Fibroblast of lung (primary cell): ENCODE measurements at regions not wholly inside any gene's neighbourhood (a gene's known extent, or its start where the extent isn't known, plus 50 kb on each side); places are given as distances from the start of the nearest gene placed in this dataset.

Source experiments
- EZH2 ChIP-seq: IDR thresholded peaks from 2 replicates; pipeline ENCODE4 v1.5.1; 2012; ENCODE audit warnings: low read length, control low read depth, mild to moderate bottlenecking; ENCODE audit errors: missing control alignments
- TF ChIP-seq, protein P1 (sequence below), 2 donors: IDR thresholded peaks in 1 of 2; conservative IDR thresholded peaks in 1 of 2; 1 replicate in 1 of 2; 2 replicates in 1 of 2; pipeline ENCODE4 v1.5.1; 2011 to 2012; ENCODE audit warnings: low read length in 2 of 2, control low read depth in 1 of 2, inconsistent platforms in 1 of 2, low read depth in 1 of 2, mild to moderate bottlenecking in 1 of 2

DNA sequence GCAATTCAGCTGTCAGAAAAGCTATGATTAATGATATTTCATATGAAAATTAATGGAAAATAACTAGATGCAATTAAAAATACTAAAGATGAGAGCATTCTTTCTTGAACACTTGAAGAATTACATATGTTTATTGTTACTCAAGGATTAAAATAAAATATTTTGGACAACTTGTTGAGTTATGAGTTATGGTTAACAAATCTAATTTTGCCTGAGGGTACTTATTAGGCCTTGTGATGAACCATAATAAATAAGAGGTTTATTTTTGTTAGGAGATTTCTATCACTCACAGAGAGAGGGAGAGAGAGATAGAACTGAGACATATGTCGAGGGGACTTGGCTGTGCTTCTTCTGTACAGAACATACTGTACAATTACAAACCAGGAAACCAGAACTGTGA is 183.7 kb downstream of the ISL1 start:
- TF ChIP-seq, protein P1, sequence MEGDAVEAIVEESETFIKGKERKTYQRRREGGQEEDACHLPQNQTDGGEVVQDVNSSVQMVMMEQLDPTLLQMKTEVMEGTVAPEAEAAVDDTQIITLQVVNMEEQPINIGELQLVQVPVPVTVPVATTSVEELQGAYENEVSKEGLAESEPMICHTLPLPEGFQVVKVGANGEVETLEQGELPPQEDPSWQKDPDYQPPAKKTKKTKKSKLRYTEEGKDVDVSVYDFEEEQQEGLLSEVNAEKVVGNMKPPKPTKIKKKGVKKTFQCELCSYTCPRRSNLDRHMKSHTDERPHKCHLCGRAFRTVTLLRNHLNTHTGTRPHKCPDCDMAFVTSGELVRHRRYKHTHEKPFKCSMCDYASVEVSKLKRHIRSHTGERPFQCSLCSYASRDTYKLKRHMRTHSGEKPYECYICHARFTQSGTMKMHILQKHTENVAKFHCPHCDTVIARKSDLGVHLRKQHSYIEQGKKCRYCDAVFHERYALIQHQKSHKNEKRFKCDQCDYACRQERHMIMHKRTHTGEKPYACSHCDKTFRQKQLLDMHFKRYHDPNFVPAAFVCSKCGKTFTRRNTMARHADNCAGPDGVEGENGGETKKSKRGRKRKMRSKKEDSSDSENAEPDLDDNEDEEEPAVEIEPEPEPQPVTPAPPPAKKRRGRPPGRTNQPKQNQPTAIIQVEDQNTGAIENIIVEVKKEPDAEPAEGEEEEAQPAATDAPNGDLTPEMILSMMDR (conservative IDR thresholded peaks at IDR 0.05 in 1 of 2, IDR thresholded peaks at IDR 0.05 in 1 of 2; ENCODE audit: low read depth in 1 of 2, low read length in 2 of 2): no peak
- TF ChIP-seq EZH2: no peak
